WTC11 (cell line): ENCODE measurements at regions not wholly inside any gene's neighbourhood (a gene's known extent, or its start where the extent isn't known, plus 50 kb on each side); places are given as distances from the start of the nearest gene placed in this dataset.

Experiments used
- CTCF ChIP-seq: fragments of 200-600 bp; IDR thresholded peaks from 2 replicates; pipeline ENCODE4 v1.8.0; 2022; ENCODE audit warnings: antibody characterized with exemption
- ELF4 ChIP-seq: sonication (generic); formaldehyde crosslinking; IDR thresholded peaks from 2 replicates; pipeline ENCODE4 v1.8.1; 2022; ENCODE audit warnings: low read depth, mild to moderate bottlenecking, moderate library complexity, missing genetic modification reagents
- GABPB1 ChIP-seq: sonication (generic); formaldehyde crosslinking; IDR thresholded peaks from 2 replicates; pipeline ENCODE4 v1.8.1; 2023; ENCODE audit warnings: mild to moderate bottlenecking, missing genetic modification reagents

GRCh38 chr6:106794129-106794528, 164.8 kb downstream of the QRSL1 start:
- TF ChIP-seq CTCF (no peak), GABPB1 (no peak), ELF4 (CRISPR knock-in tag) (no peak)
